COLO668 (cell line): ENCODE measurements at regions not wholly inside any gene's neighbourhood (a gene's known extent, or its start where the extent isn't known, plus 50 kb on each side); places are given as distances from the start of the nearest gene placed in this dataset.
"Not testable (repeated sequence)": the region's sequence is repeated elsewhere in the genome, so short reads cannot be mapped to it uniquely, and the experiment has no call there.

ENCODE experiments used
- DNase-seq: peaks from one replicate; lab custom pipeline; 2025; ENCODE audit not compliant: unreplicated experiment; lab: John Stamatoyannopoulos, UW

DNA sequence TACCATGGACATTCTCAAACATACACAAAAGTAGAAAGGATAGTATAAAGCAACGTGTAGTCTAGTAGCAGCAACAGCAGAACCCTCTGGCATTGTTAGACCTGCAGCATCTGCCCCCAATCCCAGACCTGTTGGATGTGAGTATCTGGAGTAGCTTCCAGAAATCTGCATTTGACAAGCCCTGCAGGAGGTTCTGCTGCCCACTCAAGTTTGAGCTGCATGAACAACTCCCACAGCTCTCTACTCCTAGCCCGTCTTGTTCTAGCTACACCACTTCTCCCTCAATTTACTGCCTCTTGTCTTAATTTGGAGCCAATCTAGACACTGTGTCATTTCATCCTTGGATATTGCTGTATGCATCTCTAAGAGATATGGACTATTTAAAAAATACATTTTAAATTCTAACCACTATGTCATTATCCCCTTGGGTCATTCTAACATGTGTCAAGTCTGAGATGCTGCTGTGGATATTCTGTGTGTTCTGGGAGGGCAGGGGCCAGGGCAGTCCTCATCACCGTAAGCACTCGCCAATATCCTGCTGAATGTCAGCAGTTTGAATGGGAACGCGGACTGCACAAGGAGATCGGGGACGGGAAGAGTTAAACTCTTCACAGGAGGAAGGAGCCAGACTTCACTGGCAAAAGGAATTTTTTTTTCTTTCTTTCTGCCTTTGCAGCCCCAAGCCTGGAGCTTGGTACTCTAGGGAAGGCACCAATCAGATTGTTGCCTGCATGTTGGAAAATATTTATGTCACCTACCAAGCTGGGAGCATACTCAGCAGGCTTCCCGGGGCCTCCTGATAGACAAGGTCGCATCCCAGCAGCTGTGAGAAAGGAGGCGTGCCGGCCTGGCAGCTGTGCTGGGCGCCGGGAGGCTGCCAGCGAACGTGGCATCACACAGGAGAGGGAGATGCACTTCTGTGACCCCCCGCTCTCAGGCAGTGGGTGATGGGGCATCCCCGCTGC, 429.0 kb downstream of the MIAT start:
- DNase-seq = no peak

DNA sequence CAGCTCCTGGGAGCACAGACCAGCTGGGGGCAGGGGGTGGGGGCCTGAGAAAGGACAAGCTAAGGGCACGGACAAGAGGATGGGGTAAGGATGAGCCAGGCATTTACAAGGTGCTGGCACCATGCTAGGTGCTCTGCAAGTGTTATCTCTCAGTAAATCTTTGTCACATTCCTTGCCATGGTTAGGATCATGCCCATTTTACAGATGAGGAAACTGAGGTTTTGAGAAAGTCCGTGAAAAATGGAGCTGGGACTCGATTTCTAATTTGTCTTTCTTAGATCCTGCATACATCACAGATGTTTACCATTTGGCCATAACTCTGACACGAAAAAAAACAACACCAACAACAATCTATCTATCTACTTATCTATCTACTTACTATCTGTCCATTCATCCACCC, 429.7 kb downstream of the MIAT start:
- no peak for DNase-seq

DNA sequence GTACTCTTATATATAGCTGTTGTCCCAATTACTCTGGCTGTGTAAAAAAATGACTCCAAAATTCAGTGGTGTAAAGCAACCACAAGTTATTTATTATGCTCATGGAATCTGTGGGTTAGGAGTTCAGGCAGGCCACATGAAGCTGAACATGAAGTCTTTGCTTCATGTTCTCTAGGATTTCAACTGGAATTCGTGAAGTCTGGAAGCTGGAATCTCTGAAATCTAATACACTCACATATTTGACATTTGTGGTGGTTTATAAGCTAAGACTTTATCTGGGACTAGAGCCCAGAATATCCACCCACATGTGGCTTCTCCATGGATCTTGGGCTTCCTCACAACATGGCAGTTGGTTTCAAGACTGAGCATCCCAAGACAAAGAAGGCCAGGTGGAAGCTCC, 430.6 kb downstream of the MIAT start:
- no peak for DNase-seq

DNA sequence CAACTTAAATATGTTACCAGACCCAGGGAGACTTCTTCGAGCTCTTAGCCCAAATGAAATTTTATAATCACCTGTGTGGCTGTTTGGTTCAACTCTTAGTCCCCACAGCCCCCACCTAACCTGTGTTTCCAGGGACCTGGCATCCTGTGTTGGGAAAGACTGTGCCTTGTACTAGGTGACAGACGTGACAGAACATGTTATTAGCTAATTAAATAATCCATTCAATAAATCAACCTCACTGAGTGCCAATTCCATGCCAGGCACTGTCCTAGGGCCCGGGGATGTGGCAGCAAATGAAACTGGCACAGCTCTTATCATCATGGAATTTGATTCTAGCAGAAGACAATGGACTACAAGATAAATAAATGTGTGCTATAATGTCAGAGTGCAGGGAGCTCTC, 431.9 kb downstream of the MIAT start:
- DNase-seq = no peak

DNA sequence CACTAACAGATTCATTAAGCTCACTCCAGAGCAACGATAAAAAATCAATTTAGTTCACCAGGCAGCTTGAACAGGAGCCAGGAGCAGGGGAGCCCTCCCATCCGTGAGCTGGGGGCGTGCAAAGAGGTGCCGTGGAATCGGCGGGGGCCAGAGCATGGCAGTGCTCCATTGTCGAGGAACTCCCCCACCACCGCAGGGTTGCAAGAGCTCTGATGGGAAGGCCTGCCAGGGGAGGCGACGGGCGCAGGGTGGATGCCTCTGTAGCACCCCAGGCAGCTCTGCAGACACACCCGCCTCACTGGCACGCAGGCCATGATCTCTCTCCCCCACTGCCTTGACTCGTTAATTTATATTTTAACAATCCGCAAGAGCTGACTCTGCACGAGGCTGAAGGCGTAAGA, 433.2 kb downstream of the MIAT start:
- DNase-seq = no peak

DNA sequence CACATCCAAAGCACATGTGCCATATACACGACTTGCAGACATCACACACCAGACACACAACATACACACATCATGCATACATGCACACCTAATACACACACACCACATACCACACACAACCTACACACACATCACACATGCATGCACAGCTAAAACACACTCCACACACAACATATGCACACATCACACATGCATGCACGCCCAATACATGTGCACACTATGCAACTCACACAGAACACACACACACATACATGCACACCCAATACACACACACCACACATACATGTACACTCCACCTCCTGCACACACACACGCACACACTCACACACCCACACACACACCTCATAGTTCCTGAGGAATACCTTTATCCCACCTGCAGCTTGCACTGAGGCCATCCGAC, 436.0 kb downstream of the MIAT start:
- DNase-seq = no peak

DNA sequence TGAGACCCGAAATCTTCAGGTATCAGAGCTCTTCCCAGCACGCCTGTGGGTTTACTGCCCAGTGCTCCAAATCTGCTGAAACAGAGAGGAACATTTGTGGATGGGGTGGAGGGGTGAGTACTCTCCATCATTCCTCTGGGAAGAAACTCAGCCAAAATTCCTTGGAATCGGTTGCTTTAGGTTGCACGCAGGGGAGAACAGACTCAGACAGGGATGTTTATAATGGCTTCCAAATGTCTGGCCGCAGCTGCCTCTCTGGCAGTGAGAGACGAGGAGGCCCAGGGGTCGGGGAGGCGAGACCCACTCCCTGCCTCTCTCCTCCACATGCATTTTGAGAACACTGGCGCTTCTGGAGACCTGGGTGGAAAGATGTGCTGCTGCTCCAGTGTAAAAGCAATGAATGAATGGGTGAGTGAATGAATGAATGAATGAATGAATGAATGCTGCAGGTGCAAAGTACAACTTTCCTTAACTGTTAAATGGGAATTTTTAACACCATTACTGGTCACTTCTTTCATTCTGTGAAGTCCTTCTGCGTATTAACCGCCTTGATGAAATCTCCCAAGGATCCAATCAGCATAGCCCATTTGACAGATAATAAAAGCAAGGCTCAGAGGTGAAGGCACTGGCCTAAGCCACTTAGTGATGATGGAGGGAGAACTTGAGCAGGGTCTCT, 437.4 kb downstream of the MIAT start:
- no peak for DNase-seq

DNA sequence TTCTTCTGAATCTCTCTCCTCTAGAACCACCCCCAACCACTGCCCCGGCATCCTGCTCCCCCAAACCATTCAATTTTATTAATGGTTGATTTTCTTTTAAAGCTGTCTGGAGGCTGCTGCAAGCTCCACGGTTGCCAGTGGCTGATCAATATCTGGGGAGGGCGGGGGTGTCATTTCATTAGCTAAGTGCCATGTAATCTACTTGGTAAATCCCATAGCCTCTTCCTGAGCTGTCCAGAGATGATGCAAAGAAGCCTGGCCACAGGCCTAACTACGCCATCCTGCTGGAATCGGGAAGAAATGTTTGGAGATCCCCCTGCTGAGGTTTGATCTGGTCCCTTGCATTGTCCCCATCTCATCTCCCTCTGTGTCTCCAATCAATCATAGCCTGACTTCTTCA, 440.1 kb downstream of the MIAT start:
- no peak for DNase-seq

DNA sequence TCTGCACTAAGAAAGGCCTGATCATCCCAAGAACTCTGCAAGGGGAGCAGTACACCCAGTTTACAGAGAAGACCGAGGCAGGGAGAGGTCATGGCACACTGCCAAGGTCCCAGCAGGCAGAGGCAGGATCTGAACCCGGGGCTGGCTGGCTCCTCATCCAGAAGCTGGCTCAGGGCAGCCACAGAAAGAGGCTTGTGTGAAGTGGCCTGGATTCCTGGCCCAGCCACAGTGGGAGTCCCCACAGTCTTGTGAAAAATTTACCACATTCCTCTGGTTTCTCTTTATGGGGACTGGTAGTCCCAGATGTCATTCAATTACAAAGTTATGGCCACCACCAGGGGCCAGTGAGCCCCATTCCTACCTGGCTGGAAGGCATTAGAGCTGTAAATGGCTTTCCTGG, 440.5 kb downstream of the MIAT start:
- DNase-seq = no peak

DNA sequence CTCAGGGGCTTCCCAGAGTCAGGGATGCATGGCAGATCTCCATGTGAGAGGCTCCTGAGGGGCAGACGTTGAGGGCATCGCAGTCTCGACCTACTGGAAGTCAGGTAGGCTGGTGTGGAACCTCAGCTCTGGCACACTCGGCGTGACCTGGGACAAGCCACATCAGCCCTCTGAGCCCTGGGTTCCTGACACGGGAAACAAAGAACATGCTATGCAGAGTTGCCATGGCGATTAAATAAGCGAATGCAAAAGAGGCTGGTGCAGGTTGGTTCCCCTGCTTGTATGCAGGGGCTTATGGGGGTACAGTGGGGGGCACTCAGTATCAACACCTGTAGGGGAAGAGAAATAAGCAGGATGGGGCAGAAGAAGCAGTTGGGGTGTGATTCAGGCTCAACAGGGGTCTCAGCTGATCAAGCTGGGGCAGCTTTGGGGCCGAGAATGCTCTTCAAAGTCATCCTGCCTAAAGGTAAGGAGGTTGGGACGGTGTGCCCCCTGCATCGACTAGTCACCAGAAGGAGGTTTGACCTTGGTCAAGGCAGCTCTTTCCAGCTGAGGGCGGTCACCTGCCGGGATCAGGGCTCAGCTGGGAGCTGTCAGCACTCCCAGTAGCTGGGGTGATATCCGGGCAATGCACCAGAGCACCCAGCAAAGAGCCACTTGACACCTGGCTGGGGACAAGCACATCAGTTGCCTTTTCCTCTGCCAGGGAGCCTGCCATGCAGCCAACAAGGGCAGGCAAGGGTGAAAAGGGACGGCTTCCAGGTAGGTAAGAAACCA, 442.7 kb downstream of the MIAT start:
- DNase-seq = peak; percentile 32

DNA sequence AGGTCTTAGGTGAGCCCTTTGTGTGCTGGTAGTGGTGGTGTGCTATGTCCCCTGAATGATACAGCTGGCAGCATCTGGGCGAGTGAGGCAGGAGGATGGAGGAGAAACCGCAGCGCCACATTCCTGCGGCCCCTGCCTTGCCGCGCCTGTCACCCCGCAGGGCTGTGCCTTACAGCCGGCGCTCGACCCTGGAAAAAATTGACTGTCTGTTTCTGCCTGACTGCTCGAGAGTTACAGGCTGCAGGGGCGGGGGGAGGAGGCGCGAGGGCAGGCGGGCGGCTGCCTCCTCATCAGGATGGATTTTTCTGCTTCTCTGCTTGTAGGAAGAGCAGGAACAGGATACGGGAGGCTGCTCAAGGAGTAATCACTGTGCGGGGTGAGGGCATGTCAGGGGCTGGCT, 443.4 kb downstream of the MIAT start:
- DNase-seq = peak; percentile 32

DNA sequence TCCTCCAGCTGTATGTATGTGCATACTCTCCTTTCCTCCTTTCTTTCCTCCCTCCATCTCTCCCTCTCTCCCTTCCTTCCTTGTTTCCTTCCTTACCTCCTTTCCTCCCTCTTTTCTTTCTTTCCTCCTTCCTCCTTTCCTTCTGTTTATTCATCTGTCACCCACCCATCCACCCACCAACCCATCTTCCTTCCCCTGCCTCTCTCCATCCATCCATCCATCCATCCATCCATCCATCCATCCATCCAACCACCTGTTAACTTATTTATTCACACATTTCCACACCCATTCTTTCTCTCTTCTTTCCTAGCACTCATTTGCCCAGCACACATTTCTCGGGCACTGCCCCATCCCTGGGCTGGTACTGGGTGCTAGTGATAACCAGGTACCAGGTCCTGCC, 443.9 kb downstream of the MIAT start:
- DNase-seq = no peak

DNA sequence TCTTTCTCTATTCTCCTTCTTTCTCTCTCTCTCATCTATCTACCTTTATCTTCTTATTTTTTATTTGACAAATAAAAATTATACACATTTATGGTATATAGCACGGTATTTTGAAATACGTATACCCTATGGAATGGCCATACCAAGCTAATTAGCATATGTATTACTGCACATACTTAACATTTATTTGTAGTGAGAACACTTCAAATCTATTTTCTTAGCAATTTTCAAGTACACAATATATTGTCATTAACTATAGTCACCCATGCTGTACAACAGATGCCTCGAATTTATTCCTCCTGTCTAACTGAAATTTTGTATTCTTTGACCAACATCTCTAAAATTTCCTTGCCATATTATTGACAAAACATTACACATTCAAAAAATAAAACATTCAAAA, 447.1 kb downstream of the MIAT start:
- DNase-seq = no peak

DNA sequence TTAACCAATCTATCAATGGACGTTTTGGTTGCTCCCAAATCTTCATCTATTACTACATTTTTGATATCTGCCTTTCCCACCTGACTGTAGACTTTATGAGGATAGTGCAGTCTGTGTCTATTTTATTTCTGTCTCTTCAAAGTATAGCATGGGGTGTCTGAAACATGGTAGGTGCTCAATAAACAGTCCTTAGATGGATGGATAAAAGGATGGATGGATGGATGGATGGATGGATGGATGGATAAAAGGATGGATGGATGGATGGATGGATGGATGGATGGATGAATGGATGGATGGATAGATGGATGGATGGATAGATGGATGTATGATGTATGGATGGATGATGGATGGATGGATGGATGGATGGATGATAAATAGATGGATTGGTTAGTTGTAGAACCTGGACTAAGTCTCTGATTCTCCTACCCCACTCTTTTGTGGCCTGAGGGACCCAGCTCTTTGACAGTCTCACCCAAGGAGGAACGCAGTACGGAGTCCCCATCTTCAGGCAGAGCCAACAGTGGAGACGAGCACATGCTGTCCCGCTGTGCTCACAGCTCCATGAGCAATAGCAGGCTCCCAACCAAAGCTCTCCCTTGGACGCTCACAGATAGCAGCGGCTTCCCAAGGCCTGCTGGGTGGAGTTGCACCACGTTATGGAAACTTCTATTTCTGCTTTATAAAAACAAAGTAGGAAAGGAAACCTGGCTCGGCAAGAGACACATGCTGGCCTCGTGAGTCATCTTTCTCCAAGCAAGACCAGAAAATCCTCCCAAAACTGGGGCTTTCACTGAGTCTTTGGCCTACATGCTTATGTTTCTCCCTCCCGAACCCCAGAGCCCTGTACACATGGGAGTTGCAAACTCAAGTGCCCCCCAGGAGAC, 448.0 kb downstream of the MIAT start:
- DNase-seq = no peak

DNA sequence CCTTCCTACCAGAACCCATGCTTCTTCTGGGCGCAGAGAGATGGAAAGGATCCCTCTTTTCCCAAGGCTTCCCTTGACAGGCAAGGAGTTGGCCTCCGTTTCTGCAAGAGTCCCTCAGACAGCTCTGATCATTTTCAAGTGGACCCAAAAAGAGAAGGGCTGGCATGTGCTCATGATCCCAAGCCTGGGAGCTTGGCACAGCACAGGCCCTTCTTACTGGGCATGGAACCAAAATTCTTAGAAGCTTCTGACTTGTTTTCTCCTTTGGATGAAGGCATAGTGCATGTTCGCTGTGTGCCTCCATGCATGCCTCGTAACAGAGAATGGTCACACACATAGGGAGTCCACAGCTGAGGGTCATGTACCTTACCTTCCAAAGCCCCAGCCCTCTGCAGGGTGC, 449.6 kb downstream of the MIAT start:
- no peak for DNase-seq

DNA sequence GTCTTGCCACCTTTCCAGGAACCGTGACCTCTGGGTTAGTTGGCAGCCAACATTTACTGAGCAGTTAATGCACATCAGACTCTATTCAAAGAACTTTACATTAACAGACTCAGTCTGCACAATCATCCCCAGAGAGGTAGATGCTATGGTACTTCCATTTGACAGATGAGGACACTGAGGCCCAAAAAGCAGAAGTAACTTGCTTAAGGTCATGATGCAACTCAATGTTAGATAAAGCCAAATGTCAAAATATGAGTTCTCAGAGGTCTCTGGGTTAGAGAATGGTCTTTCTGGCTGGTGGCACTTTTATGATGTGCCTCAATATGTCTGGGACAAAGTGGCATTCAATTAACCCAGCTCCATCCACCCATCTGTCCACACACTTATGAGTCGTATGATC, 450.0 kb downstream of the MIAT start:
- no peak for DNase-seq

DNA sequence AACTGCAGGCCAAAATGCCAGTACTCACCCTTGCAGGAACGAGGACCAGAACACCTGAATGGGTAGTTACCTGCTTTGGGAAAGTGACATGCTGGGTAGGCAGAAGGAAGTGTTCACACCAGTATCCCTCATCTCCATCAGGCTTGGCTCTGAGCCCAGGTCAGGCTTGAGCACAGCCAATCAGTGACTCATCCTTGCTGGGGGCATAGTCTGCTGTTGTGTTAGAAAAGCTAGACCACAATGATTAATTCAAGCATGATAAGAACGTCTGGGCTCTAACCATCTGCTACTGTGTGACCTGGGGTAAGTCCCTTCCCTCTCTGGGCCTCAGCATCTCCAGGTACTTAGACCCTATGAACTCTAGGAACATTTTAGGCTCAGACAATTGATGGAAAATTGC, 450.4 kb downstream of the MIAT start:
- peak; percentile 91 for DNase-seq

DNA sequence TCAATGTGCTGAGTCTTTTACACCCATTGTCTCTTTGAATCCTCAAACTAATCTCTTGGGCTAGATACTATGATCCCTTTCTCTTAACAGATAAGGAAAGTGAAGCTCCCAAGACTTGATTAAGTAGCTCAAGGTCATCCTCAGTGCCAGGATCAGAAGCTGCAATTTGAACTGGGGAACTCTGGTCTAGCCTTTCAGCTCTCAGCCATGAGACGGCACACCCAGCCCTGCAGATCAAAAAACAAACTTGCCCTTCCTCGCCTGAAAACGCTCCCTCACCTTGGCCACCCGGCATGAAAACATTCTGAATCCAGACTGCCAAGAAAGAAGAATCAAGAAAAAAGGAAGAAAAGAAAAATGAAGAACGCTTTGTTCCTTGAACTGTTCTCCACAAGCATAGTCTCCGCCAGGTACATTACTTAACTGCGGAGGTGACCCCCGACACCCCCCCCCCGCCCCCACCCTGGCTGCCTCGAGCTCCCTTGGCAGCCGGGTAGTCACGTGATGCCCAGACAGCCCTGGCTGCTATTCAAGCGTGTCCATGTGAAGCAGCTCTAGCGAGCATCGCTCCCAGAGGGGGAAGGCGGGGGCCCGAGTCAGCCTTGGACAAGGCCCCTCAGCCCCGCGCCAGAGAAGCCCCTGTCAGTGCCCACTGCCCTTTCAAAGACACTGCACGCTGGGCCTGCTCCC, 451.2 kb downstream of the MIAT start:
- peak; percentile 35 for DNase-seq

DNA sequence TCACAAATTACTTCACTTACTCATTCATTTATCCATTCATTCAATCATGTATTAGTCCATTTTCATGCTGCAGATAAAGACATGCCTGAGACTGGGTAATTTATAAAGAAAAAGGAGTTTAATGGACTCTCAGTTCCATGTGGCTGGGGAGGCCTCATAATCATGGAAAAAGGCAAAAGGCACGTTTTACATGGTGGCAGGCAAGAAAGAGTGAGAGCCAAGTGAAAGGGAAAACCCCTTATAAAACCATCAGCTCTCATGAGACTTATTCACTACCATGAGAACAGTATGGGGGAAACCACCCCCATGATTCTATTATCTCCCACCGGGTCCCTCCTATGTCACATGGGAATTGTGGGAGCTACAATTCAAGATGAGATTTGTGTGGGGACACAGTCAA, 452.0 kb downstream of the MIAT start:
- DNase-seq = not testable (repeated sequence)
